ENCODE measurements at regions not wholly inside any gene's neighbourhood (a gene's known extent, or its start where the extent isn't known, plus 50 kb on each side); places are given as distances from the start of the nearest gene placed in this dataset.

DNA sequence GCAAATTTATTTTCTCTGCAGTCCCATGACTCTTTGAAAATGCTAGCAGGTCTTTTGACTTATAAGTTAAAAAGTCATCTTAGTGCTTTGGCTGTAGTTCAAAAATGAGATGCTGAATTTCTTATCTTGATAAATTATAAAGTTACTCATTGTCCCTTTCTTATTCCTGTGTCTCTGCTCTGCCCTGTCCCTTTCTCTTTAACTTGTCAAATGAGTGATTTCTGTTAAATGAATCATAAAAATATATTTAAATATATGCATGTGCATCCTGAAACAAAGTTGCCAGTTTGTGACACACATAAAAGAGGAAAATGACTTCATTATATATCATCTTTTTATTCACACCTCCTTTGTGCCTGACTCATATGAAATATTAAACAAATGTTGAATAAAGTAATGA lies 1097.3 kb upstream of the EPHA6 start (continued):
- TF ChIP-seq, protein P1, sequence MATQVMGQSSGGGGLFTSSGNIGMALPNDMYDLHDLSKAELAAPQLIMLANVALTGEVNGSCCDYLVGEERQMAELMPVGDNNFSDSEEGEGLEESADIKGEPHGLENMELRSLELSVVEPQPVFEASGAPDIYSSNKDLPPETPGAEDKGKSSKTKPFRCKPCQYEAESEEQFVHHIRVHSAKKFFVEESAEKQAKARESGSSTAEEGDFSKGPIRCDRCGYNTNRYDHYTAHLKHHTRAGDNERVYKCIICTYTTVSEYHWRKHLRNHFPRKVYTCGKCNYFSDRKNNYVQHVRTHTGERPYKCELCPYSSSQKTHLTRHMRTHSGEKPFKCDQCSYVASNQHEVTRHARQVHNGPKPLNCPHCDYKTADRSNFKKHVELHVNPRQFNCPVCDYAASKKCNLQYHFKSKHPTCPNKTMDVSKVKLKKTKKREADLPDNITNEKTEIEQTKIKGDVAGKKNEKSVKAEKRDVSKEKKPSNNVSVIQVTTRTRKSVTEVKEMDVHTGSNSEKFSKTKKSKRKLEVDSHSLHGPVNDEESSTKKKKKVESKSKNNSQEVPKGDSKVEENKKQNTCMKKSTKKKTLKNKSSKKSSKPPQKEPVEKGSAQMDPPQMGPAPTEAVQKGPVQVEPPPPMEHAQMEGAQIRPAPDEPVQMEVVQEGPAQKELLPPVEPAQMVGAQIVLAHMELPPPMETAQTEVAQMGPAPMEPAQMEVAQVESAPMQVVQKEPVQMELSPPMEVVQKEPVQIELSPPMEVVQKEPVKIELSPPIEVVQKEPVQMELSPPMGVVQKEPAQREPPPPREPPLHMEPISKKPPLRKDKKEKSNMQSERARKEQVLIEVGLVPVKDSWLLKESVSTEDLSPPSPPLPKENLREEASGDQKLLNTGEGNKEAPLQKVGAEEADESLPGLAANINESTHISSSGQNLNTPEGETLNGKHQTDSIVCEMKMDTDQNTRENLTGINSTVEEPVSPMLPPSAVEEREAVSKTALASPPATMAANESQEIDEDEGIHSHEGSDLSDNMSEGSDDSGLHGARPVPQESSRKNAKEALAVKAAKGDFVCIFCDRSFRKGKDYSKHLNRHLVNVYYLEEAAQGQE (IDR thresholded peaks at IDR 0.05; ENCODE audit: low read depth), result no peak
- TF ChIP-seq CEBPB (IDR thresholded peaks at IDR 0.05; ENCODE audit: low read depth) (no peak), ZFX (IDR thresholded peaks at IDR 0.05) (no peak), TCF7L2 (IDR thresholded peaks at IDR 0.05; ENCODE audit: borderline replicate concordance, extremely low read depth, insufficient read depth, insufficient read length) (no peak), SP1 (IDR thresholded peaks at IDR 0.05; ENCODE audit: low read depth) (no peak)

DNA sequence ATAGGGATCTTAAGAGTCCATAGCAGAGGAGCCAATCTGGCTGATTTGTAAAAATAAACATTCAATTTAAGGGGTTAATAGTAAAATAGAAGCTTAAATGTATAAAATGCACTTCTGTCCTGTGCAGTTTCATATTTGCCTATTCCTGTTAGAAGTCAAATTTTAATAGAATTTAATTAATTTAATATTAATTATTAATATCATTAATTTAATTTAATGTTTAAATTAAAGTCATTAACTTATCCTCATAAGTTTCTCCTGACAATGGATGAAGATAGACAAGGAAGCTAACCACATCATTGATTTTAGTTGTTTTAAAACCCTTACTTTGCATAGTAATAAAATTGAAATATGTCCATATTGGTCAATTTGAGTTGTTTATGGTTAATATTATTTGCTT lies 1096.2 kb upstream of the EPHA6 start:
- no peaks in the 10 kb centered on the region for H3K9me2 ChIP-seq (ENCODE audit: insufficient read depth)
- ChIA-PET POLR2A (no interaction called here), CTCF (no interaction called here), RAD21 (ENCODE audit: low non-redundant PET in 1 of 2, low total read pairs in 2 of 2, uncharacterized antibody in 2 of 2, unreplicated experiment in 2 of 2) (no interaction called here)
- DNase-seq (ENCODE audit: low read depth, low spot score) (no peak), ATAC-seq (no peak)
- H3K4me2 ChIP-seq (ENCODE audit: low read length), result no peak overlapping the region
- H3K9ac ChIP-seq (ENCODE audit: low read length), result no peak overlapping the region
- H2AFZ ChIP-seq (ENCODE audit: low read depth, low read length, poor library complexity, severe bottlenecking), result no peak overlapping the region
- H4K20me1 ChIP-seq (ENCODE audit: insufficient read depth), result no peaks in the 10 kb centered on the region
- intact Hi-C loops (cut with micrococcal nuclease), result no loop called here
- no peaks in the 10 kb centered on the region for H3K79me2 ChIP-seq (ENCODE audit: insufficient read depth, low read length)
- H3K36me3 ChIP-seq (ENCODE audit: control insufficient read depth in 1 of 2, insufficient read depth in 2 of 2, low read length in 2 of 2), result no peaks in the 10 kb centered on the region
- peaks cover 4 to 26% of the 10 kb centered on the region in 2 experiments for H3K9me3 ChIP-seq (ENCODE audit: control insufficient read depth in 1 of 2, insufficient read depth in 1 of 2, low read depth in 1 of 2, low read length in 2 of 2)
- TF ChIP-seq SP1 (IDR thresholded peaks at IDR 0.05; ENCODE audit: low read depth) (no peak), SIN3A (IDR thresholded peaks at IDR 0.05; ENCODE audit: low read depth) (no peak), POLR2A (IDR thresholded peaks at IDR 0.05; ENCODE audit: borderline replicate concordance, extremely low read depth, insufficient read depth, insufficient read length) (no peak)
- TF ChIP-seq, protein P2, sequence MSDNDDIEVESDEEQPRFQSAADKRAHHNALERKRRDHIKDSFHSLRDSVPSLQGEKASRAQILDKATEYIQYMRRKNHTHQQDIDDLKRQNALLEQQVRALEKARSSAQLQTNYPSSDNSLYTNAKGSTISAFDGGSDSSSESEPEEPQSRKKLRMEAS (IDR thresholded peaks at IDR 0.05), result no peak
- H3K27ac ChIP-seq (ENCODE audit: low read depth, low read length), result no peak overlapping the region
- no peaks in the 10 kb centered on the region for H3K27me3 ChIP-seq (ENCODE audit: insufficient read depth, low read length)
- no peak overlapping the region for H3K4me3 ChIP-seq (replicated peaks in 1 of 2; ENCODE audit: low read depth in 1 of 2, low read length in 2 of 2)
- no peaks in the 10 kb centered on the region for H3K4me1 ChIP-seq (ENCODE audit: control insufficient read depth in 1 of 2, insufficient read depth in 2 of 2, low read length in 2 of 2)
- BruUV-seq (replicated peaks), result no TSS peak
